Kidney (tissue), 13 donors: ENCODE measurements at regions not wholly inside any gene's neighbourhood (a gene's known extent, or its start where the extent isn't known, plus 50 kb on each side); places are given as distances from the start of the nearest gene placed in this dataset.

Experiments used
- DNase-seq, 5 donors: peaks; one replicate each; pipeline ENCODE4 v3.0.0-alpha.2; 2013 to 2020
- FAIRE-seq: peaks from 2 replicates; lab custom pipeline; 2012; peaks lifted over from hg19 to GRCh38; lab: Jason Lieb, UNC
- H3K27ac ChIP-seq, 2 donors: one replicate each; pipeline ENCODE4 v1.7.0; 2013; ENCODE audit warnings: low read depth in 2 of 2, low read length in 2 of 2, inconsistent platforms in 1 of 2
- H3K27me3 ChIP-seq: one replicate; pipeline ENCODE4 v1.7.1; 2013; ENCODE audit warnings: low read length, inconsistent platforms; ENCODE audit not compliant: control insufficient read depth, insufficient read depth
- H3K36me3 ChIP-seq, 3 donors: one replicate each; pipeline versions ENCODE4 v1.7.0 to v1.7.1; 2013; ENCODE audit warnings: low read length in 3 of 3, control low read depth in 1 of 3, inconsistent platforms in 1 of 3; ENCODE audit not compliant: insufficient read depth in 3 of 3, control insufficient read depth in 2 of 3
- H3K4me1 ChIP-seq, 3 donors: one replicate each; pipeline versions ENCODE4 v1.7.0 to v1.7.1; 2013; ENCODE audit warnings: low read length in 3 of 3, inconsistent platforms in 1 of 3, low read depth in 1 of 3; ENCODE audit not compliant: control insufficient read depth in 2 of 3, insufficient read depth in 2 of 3
- H3K4me3 ChIP-seq, 3 donors: one replicate each; pipeline versions ENCODE4 v1.7.0 to v1.8.1; 2013; ENCODE audit warnings: low read length in 3 of 3, control low read depth in 1 of 3, inconsistent platforms in 1 of 3
- H3K9ac ChIP-seq, 3 donors: one replicate each; pipeline versions ENCODE4 v1.7.0 to v1.7.1; 2013; ENCODE audit warnings: low read length in 3 of 3, control low read depth in 1 of 3, inconsistent platforms in 1 of 3
- H3K9me3 ChIP-seq, 3 donors: one replicate each; pipeline versions ENCODE4 v1.7.0 to v1.7.1; 2013; ENCODE audit warnings: low read length in 3 of 3, control low read depth in 1 of 3, inconsistent platforms in 1 of 3; ENCODE audit not compliant: control insufficient read depth in 2 of 3, insufficient read depth in 1 of 3
- CTCF ChIP-seq: IDR thresholded peaks from 3 replicates; pipeline ENCODE4 v1.5.1; 2012; ENCODE audit warnings: mild to moderate bottlenecking, moderate library complexity, borderline replicate concordance; ENCODE audit not compliant: insufficient read depth; ENCODE audit errors: extremely low read depth
- intact Hi-C: fragments of 100-400 bp; cut with DNase I; formaldehyde crosslinking; loops from one replicate; pipeline ENCODE4 v1.11.1; 2022
- donor health status: control.
- donor health status: control.
- donor health status: control.
- donor health status: control.
- donor health status: control.
- donor health status: DM: yes; HTN: yes; CAD: no.
- donor health status: Normal renal cell carcinoma (clear cell type).

GRCh38 chr1:238161955-238162354, 271.2 kb upstream of the ZP4 start:
- Histone ChIP-seq H3K27me3 (no peaks in the 10 kb centered on the region), H3K36me3 (no peaks in the 10 kb centered on the region), H3K4me3 (no peak overlapping the region), H3K9ac (no peak overlapping the region), H3K27ac (no peak overlapping the region), H3K9me3 (peaks cover 0 to 18% (median 0%) of the 10 kb centered on the region in 3 donors), H3K4me1 (no peaks in the 10 kb centered on the region)
- TF ChIP-seq CTCF, result no peak
- intact Hi-C loops, result no loop called here
- DNase-seq (no peak), FAIRE-seq (no peak)

- FAIRE-seq (no peak), DNase-seq (no peak)
- Histone ChIP-seq H3K9ac (no peak overlapping the region), H3K36me3 (no peaks in the 10 kb centered on the region), H3K27ac (no peak overlapping the region), H3K4me3 (no peak overlapping the region), H3K27me3 (no peaks in the 10 kb centered on the region), H3K9me3 (peaks cover 0 to 2% (median 0%) of the 10 kb centered on the region in 3 donors), H3K4me1 (no peaks in the 10 kb centered on the region)
- no peak for TF ChIP-seq CTCF
- intact Hi-C loops, result no loop called here
Measured at GRCh38 chr1:238153939-238154338, 263.2 kb upstream of the ZP4 start.

- Histone ChIP-seq H3K4me3 (no peak overlapping the region), H3K27ac (no peak overlapping the region), H3K9ac (no peak overlapping the region), H3K36me3 (no peaks in the 10 kb centered on the region), H3K27me3 (no peaks in the 10 kb centered on the region), H3K4me1 (no peaks in the 10 kb centered on the region), H3K9me3 (no peaks in the 10 kb centered on the region)
- DNase-seq (no peak), FAIRE-seq (no peak)
- TF ChIP-seq CTCF, result no peak
- intact Hi-C loops, result no loop called here
Measured at GRCh38 chr1:238153253-238153652, 262.5 kb upstream of the ZP4 start.

- no peak overlapping the region for H3K4me3 ChIP-seq
- H3K27me3 ChIP-seq, result no peaks in the 10 kb centered on the region
- no peak overlapping the region for H3K27ac ChIP-seq
- H3K4me1 ChIP-seq, result no peaks in the 10 kb centered on the region
- no peak for DNase-seq
- no peaks in the 10 kb centered on the region for H3K9me3 ChIP-seq
- FAIRE-seq, result no peak
- no peaks in the 10 kb centered on the region for H3K36me3 ChIP-seq
- no peak for TF ChIP-seq CTCF
- intact Hi-C loops, result no loop called here
- no peak overlapping the region for H3K9ac ChIP-seq
Measured at GRCh38 chr1:238152119-238152518, 261.4 kb upstream of the ZP4 start.
